Thoracic aorta (tissue), 2 donors: ENCODE measurements at regions not wholly inside any gene's neighbourhood (a gene's known extent, or its start where the extent isn't known, plus 50 kb on each side); places are given as distances from the start of the nearest gene placed in this dataset.
A peak's percentile ranks its signal among the peaks of the same experiment; 100 is the strongest.

Experiments
- ATAC-seq: fragments of 150-250 bp; one replicate; pipeline ENCODE4 v1.8.0; 2017; ENCODE audit warnings: low read depth; ENCODE audit not compliant: insufficient number of reproducible peaks, low FRiP score
- DNase-seq: peaks from one replicate; pipeline ENCODE4 v3.0.0-alpha.2; 2020; ENCODE audit warnings: low spot score
- H3K27ac ChIP-seq, 2 donors: fragments of 200-600 bp; sonication (generic); 1 replicate in 1 of 2; 2 replicates in 1 of 2; pipeline ENCODE4 v1.5.1; 2016; ENCODE audit warnings: mild to moderate bottlenecking in 2 of 2, moderate library complexity in 2 of 2
- H3K27me3 ChIP-seq: fragments of 200-600 bp; sonication (generic); replicated peaks from 2 replicates; pipeline ENCODE4 v1.6.0; 2016; ENCODE audit warnings: mild to moderate bottlenecking; ENCODE audit not compliant: insufficient read depth
- H3K36me3 ChIP-seq: fragments of 200-600 bp; sonication (generic); one replicate; pipeline ENCODE4 v1.5.1; 2016
- H3K4me1 ChIP-seq, 2 donors: fragments of 200-600 bp; sonication (generic); 1 replicate in 1 of 2; 2 replicates in 1 of 2; pipeline versions ENCODE4 v1.5.1 to v1.6.0; 2016; ENCODE audit warnings: low read depth in 2 of 2, mild to moderate bottlenecking in 1 of 2; ENCODE audit not compliant: control insufficient read depth in 1 of 2
- H3K4me3 ChIP-seq: fragments of 200-600 bp; sonication (generic); 2 replicates; pipeline ENCODE4 v1.5.1; 2016; ENCODE audit warnings: mild to moderate bottlenecking
- H3K9me3 ChIP-seq: fragments of 200-600 bp; sonication (generic); 2 replicates; pipeline ENCODE4 v1.5.1; 2016
- CTCF ChIP-seq: fragments of 200-600 bp; sonication (generic); IDR thresholded peaks from one replicate; pipeline ENCODE4 v1.5.1; 2019; ENCODE audit warnings: antibody characterized with exemption

GRCh38 chr10:32120147-32120546 is 63.9 kb upstream of the KIF5B start:
- Histone ChIP-seq H3K4me3 (no peak overlapping the region), H3K4me1 (peaks cover 0 to 13% of the 10 kb centered on the region in 2 donors), H3K9me3 (no peaks in the 10 kb centered on the region), H3K27ac (no peak overlapping the region), H3K36me3 (no peaks in the 10 kb centered on the region), H3K27me3 (no peaks in the 10 kb centered on the region)
- ATAC-seq, result no peak
- no peak for DNase-seq
- no peak for TF ChIP-seq CTCF

GRCh38 chr10:32114508-32114907 is 58.3 kb upstream of the KIF5B start:
- TF ChIP-seq CTCF, result no peak
- Histone ChIP-seq H3K4me3 (no peak overlapping the region), H3K9me3 (no peaks in the 10 kb centered on the region), H3K27me3 (no peaks in the 10 kb centered on the region), H3K4me1 (peaks cover 9 to 22% of the 10 kb centered on the region in 2 donors), H3K27ac (no peak overlapping the region), H3K36me3 (no peaks in the 10 kb centered on the region)
- DNase-seq, result no peak
- no peak for ATAC-seq

- no peak for TF ChIP-seq CTCF
- peak overlapping the region; percentile 66 to 73 for H3K27ac ChIP-seq
- no peaks in the 10 kb centered on the region for H3K27me3 ChIP-seq
- ATAC-seq (peak; percentile 85), DNase-seq (no peak)
- no peak overlapping the region for H3K4me3 ChIP-seq
- H3K36me3 ChIP-seq, result no peaks in the 10 kb centered on the region
- peaks cover 9 to 14% of the 10 kb centered on the region in 2 donors for H3K4me1 ChIP-seq
- no peaks in the 10 kb centered on the region for H3K9me3 ChIP-seq
Observed at GRCh38 chr10:32112055-32112454, 55.8 kb upstream of the KIF5B start.

GRCh38 chr10:32111585-32111984 is 55.4 kb upstream of the KIF5B start:
- Histone ChIP-seq H3K4me3 (no peak overlapping the region), H3K36me3 (no peaks in the 10 kb centered on the region), H3K27ac (peak overlapping the region in 1 of 2 donors; percentile 20), H3K27me3 (no peaks in the 10 kb centered on the region), H3K4me1 (peaks cover 9 to 14% of the 10 kb centered on the region in 2 donors), H3K9me3 (no peaks in the 10 kb centered on the region)
- TF ChIP-seq CTCF, result no peak
- DNase-seq (no peak), ATAC-seq (no peak)

GRCh38 chr10:32110790-32111189 is 54.6 kb upstream of the KIF5B start:
- TF ChIP-seq CTCF, result no peak
- Histone ChIP-seq H3K9me3 (no peaks in the 10 kb centered on the region), H3K27ac (no peak overlapping the region), H3K27me3 (no peaks in the 10 kb centered on the region), H3K36me3 (no peaks in the 10 kb centered on the region), H3K4me3 (no peak overlapping the region), H3K4me1 (peaks cover 9 to 14% of the 10 kb centered on the region in 2 donors)
- DNase-seq (no peak), ATAC-seq (no peak)
